ENCODE measurements at regions not wholly inside any gene's neighbourhood (a gene's known extent, or its start where the extent isn't known, plus 50 kb on each side); places are given as distances from the start of the nearest gene placed in this dataset.

DNA sequence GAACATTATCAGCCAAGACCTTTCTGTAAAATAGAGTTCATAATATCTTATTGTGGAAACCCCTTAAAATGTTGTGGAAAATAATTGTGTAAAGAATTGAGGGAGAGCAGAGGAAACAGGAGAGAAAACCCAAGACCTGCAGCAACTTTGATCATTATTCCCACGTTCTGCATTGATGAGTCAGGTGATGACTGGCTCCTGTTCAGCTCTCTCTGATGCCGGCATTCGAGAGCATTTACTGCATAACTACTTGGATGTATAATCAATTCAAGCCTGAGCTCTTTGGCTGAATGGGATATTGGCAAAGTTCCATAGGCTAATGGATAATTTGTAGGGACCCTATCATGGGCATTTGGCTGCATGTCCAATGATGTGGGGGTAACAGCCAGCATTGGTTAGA lies 176.3 kb upstream of the ARID2 start:
- DNase-seq = no peak

DNA sequence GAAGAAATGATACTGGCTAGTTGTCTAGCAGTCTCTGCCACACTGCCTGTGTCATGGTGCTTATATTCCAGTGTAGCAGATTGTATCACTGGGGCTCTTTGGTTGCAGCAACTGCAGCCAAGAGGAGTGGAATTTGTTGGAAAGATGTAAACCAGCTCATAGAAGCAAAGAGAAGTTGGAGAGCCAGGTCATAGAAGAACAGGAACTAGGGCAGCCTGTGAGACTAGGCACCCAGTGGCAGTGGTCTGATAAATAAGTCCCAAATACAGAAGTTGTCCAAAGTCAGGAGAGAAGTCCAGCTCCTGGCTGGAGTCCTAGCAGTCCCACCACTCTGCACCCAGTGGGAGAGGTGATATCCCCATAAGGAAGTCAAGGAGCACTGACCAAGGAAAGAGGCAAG lies 172.5 kb upstream of the ARID2 start:
- DNase-seq = no peak

DNA sequence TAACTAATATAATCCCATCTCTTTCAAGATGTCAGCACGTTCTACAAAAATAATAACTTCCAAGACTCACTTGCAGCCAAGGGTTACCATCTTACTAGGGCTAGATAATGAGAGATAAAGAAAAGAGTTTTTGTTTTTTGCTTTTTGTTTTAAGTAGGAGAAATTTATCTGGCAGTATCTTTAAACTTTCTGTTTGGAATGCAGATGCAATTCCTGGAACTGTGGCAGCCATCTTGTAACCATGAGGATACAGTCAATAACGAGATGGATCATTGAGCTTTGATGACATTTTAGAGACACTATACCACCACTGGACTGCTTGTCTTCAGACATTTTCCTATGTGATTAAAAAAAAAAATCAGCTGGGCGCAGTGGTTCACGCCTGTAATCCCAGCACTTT lies 171.2 kb upstream of the ARID2 start:
- no peak for DNase-seq

DNA sequence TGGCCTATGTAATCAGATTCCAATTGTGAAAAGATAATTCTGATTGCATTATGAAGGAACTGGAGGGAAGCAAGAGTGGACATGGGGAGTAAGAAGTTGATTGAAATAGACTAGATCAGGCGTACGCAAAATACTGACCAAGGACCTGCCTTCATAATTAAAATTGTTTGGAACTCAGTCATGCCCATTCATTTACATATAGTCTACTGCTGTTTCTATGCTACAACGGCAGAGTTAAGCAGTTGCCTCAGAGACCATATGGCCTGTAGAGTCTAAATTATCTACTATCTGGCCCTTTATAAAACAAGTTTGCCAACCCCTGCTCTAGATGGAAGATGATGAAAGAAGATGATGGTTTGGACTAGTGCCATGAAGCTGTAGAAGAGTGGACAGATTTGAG lies 170.0 kb upstream of the ARID2 start:
- DNase-seq = no peak

DNA sequence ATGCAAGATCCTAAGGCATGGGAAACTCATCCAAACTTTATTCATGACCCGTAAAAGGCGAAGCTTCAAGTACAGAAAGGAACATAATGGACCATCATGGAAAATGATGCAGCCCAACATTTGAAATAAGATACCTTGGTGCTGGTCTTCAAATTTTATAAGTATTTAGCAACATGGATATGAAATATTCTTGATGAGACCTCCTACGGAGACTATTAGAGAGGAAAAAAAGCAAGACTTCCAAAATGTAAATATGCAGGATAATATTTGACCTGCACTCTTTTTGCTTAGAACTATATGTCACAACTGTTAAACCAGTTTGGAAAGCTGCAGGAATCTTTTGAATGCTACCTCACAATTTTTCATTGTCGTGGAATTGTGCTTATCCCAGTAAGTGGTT lies 168.8 kb upstream of the ARID2 start:
- no peak for DNase-seq

DNA sequence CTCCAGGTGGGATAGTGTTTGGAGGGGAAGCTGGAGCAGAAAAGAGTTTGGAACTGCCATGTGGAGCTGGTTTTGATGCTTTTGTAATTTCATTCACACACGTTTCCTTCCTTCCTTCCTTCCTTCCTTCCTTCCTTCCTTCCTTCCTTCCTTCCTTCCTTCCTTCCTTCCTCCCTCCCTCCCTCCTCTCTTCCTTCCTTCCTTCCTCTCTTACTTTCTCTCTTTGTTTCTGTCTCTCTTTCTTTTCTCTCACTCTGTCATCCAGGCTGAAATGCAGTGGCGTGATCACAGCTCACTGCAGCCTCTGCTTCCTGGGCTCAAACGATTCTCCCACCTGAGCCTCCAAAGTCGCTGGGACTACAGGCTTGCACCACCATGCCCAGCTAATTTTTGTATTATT lies 168.0 kb upstream of the ARID2 start:
- DNase-seq = no peak

DNA sequence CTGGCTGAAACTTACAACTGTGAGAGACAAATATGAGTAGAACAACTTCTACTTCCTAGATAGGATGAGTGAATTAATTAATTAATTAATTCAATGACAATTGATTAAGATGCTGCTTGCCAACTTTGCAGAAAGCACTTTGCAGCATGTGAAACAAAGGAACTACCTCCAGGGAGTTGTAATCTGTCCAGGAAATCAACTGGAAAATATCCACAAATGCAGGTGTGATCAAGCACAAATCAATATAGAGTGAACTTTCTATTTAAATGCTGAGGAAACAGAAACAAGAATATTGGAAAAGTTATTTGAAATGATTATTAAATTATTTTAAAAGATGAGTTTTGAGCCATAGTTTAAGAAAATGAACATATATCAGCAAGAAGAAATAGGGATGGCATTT lies 163.9 kb upstream of the ARID2 start:
- DNase-seq = no peak

DNA sequence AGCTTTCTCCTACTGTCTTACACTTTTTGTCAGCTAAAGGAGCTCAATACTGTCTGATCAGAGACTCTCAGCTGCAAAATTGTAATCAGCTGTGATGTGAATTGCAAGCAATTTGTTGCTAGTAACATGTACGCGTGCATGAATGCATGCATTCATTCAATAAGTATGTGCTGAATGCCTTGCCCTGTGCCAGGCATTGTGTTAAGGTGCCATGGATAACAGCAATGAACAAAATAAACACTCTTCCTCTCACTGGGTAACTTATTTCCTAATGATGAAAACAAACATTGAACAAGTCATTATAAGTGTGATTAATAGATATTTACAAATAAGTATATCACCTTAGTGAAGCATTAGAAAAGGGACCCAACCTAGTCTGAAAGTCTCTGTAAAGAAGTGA lies 163.2 kb upstream of the ARID2 start:
- no peak for DNase-seq

DNA sequence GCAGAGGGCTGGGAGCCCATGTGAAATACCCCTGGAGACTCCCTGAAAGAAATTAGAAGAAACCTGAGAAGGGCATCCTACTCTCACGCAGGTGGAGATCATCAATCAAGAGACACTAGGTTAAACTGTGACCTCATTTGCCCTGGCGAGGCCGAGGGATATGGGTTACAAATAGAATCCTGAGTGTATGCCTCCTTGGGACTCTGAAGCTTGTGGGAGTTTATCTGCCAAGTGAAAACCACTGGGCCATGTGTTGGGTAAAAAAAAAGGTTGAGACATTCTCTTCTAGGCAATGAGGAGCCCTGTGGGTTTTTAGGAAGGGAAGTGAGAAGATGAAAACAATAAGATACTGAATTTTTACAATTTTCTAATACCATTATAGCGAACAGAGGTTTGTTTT lies 160.7 kb upstream of the ARID2 start:
- DNase-seq = no peak

DNA sequence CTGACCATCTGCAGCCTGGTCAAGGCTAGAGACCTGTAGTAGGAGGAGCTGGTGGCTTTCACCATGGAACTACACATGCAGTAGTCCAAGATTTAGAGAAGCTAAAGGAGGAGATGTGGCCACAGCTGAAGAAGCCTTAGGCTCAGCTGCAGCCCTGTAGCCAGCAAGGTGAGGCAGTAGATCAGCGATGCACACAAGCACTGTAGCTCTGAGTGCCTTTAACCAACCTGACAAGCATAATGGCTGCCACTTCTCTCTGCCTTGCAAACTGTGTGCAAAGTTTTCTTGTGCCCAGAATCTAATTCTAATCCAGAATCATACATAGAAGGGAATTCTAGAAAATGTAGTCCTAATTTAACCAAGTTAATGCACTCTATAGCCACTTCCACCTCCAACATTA lies 159.0 kb upstream of the ARID2 start:
- DNase-seq = no peak

DNA sequence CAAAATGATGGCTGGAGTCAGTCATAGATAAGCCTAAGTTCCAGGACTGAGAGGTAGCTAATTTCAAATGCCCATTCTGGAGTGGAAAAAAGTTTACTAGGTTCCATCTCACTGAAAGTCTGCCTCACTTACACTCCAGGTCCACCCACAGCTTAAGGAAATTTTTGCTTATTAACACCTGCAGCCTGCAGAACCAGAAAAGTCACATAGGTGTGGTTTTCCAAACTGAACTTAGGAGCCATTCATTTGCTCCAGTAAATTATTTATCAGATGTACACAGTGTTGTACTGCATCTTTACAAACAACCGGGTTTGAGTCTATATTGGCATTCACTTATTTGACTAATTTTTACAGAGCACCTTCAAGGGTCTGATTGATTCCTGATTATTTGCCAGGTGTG lies 157.4 kb upstream of the ARID2 start:
- no peak for DNase-seq

DNA sequence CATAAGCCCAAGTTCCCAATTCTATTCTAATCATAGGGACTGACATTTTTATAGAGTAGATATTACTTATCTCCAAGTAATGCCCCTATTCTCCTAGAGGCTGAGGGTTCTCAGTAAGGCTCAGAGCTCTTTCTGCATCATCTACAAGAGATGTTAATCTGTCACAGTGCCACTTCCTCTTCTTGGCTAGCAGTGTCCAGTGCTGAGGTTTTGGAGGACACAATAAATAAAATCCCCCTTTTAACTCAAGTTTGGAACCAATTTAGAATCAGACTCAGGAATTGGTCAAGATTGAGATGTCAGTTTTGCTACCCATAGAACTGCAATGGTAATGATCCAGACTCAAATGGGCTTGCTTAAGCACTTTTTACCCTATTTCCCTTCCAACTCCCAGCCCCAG lies 154.1 kb upstream of the ARID2 start:
- no peak for DNase-seq

DNA sequence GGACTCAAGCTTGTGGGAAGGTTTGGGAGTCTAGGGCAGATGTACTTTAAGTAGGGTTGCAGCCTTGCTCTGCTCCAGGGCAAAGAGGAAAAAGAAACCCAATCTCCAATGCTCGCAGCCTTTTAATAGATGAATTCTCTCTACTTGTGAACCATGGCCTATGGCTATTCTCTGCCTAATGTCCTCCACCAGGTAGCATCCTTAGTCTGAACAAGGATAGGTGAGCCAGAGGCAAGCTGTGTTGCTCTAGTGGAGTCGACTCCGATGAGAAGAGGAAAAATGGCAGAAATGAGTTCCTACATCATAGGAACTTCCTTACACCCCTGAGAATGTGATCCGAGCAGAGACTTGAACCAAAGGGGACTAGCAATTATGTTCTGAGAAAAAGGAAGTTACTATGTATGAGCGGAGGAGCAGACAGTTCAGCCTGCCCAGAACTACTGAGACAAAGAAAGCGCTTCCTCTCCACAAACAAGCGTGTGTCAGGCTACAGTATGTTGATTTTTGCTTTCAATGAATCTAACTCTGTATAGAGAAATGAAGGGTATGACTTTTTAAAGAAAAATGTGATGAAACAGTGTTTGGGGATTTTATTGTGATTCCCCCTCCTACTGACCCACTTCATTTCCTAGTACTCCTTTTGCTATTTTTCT lies 153.6 kb upstream of the ARID2 start:
- DNase-seq = no peak

DNA sequence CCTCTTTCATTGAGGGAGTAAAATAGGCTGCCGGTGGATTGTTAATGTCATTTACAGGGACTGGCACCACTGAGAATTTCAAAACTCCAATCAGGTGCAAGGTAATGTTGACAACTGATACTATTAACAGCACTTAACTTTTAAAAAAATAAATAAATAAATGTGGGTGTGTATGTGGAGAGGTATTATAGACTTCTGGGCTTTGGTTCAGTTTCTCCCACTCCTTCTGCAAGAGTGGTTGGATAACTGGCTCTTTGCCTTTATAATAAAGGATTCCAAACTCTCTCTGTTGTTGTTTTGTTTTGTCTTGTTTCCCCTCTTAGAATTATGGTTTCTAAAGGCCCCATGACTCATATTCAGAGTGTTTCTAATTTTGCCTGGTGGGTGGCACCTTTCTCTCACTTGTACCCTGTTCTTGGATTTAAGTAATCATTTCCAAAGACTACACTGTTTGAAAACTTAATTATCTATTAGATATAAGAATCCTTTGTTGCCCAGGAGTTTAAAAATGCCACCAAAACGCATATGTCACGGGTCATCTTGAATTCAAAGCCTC lies 151.6 kb upstream of the ARID2 start:
- DNase-seq = no peak

DNA sequence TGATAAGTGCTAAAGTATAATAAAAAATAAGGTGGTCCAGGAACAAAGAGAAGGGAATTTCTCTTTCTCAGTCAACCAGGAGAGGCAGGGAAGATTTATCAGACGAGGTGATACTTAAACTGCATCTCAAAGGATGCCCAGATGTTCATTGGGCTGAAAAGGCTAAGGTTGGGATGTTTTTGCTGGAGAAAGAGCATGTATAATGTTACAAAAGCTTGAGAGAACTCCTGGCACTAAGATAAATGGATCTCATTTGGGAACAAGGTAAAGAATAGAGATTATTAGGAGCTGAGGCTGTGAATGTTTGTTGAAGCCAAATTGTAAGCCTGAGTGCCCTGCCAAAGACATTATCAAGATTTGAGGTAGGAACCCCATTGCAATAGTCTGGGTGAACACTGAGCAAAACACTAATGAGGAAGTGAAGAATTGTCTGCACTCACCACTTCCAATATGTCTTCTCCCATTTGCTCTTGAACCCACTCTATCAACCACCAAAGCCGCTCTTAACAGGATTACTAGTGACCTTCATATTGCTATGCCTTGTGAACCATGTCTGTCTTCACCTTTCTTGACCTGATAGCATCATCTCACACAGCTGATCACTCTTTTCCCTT lies 149.0 kb upstream of the ARID2 start:
- DNase-seq = no peak

DNA sequence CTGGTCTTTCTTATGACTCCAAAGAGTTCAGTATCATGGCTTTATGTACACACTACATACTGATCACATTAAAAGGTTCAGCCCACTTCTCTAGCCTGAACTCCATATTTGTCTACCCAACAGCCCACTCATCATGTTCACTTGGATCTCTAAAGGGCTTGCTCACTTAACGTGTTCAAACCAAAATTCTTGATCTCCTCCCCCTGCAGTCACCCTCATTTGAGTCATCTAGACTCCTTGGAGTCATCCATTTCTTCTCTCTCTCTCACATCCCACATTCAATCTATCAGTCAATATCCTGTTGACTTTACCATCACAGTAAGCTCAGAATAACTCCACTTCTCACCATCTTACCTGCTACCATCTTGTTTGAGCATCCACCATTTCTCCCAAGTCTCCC lies 148.4 kb upstream of the ARID2 start:
- no peak for DNase-seq

DNA sequence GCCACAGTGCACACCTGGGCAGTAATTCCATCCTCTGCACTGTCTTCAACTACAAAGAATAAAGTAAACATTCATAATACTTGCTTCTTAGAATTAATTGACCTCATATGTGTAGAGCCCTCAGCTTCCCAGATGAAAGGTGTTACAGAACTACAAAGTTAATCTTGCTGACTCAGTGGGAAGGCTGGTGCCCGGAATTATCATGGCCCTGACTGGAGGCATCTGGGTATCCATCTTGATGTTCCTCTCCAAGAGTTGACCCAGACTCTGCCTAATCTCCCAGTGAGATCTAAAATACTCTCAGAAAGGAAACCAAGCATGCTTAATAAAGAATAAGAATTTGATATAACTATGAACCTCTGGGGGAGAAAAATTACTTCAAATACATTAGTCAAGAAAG lies 147.0 kb upstream of the ARID2 start:
- no peak for DNase-seq

DNA sequence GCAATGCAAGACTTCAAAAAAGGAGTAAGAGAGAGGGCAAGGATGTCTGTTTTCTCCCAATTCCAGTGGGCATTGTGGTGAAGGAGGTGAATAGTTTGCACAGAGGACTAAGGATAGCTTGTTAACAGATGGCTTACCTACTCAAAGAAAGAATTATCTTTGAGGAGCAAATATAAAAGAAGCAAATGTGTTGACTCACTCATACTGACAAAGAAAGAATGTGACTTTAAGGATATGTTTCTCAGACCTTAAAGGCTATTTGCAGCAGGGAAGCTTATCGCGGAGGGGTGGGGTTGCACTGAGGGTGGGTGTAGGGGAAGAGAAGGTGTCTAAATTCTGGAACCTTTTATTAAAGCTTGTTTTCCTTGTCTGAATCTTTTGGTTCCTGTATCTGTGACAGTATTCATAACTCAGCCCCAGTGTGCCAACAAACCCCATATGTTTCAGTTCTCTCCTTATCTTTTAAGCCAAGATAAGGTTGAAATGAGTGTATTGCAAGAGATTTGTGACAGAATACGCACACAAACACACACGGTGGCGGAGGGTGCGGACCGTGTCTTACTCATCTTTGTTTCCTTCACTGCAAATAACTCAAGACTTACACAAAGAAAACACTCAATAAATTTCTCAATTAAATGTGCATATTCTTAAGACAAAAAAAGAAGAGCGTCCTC lies 146.4 kb upstream of the ARID2 start:
- DNase-seq = no peak

DNA sequence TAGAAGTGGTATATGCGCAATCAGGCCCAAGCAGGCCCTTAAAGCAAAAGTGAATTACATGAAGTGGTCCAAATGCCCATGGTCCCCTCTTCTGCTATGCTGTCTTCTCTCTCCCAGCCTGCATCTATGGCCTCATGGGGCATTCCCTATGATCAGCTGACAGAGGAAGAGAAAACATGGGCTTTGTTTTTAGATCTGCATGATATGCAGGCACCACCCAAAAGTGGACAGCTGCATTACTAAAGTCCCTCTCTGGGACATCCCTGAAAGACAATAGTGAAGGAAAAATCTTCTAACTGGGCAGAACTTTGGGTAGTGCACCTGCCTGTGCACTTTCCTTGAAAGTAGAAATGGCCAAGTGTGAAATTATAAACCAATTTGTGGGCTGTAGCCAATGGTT lies 145.2 kb upstream of the ARID2 start:
- no peak for DNase-seq

DNA sequence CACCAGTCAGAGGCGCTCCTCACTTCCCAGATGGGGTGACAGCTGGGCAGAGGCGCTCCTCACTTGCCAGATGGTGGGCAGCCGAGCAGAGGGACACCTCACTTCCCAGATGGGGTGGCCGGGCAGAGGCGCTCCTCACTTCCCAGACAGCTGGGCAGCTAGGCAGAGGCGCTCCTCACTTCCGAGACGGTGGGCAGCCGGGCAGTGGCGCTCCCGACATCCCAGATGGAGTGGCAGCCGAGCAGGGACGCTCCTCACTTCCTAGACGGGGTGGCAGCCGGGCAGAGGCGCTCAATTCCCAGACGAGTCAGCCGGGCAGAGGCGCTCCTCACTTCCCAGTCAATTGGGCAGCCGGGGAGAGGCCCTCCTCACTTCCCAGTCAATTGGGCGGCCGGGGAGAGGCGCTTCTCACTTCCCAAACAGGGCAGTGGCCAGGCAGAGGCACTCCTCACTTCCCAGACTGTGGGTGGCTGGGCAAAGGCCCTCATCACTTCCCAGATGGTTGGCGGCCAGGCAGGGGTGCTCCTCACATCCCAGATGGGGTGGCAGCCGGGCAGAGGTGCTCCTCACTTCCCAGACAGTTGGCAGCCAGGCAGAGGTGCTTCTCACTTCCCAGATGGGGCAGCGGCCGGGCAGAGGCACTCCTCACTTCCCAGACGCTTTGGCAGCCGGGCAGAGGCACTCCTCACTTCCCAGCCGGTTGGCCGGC lies 143.8 kb upstream of the ARID2 start:
- no peak for DNase-seq

DNA sequence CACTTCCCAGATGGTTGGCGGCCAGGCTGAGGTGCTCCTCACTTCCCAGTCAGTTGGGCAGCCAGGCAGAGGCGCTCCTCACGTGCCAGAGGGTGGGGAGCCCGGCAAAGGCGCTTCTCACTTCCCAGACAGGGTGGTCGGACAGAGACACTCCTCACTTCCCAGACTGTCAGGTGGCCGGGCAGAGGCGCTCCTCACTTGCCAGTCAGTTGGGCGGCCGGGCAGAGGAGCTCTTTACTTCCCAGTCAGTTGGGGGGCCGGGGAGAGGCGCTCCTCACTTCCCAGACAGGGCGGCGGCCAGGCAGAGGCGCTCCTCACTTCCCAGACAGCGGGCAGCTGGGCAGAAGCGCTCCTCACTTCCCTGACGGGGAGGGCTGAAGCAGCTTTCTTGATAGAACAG lies 143.0 kb upstream of the ARID2 start:
- DNase-seq = no peak

DNA sequence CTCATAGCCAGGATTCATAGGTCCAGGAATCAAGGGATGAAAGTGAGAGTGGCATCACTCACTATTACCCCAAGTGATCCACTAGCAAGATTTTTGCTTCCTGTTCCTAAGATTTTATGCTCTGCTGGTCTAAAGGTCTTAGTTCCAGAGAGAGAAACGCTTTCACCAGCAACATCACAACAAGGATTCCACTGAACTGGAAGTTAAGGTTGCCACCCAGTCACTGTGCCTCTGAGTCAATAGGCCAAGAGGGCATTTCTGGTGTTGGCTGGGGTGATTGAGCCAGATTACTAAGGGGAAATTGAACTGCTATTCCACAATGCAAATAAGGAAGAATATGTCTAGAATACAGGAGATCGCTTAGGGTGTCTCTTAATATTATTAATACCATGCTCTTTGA lies 142.5 kb upstream of the ARID2 start:
- DNase-seq = no peak

DNA sequence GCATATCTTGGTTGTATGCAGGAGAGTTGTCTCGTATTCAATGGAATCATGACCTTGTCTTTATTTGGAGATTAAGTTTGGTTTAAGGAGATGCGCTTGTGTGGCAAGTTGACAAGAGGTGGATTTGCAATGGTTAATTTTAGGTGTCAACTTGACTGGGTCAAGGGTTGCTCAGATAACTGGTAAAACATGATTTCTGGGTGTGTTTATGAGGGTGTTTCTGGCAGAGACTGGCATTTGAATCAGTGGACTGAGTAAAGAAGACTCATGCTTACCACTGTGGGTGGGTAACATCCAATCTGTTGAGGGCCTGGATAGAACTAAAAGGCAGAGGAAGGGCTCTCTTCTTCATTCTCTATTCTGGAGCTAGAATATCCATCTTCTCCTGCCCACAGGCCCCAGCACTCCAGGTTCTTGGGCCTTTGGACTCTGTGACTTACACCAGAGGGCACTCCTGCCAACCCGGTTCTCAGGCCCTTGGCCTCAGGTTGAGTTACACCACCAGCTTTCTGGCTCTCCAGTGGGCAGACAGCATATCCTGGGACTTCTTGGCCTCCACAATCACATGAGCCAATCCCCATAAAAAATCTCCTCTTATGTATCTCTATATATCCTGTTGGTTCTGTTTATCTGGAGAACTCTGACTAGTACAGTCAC lies 141.5 kb upstream of the ARID2 start:
- no peak for DNase-seq

Measured in NK-92 treated with Interleukin-12 subunit alpha and Interleukin-12 subunit beta, amount 100 ng/mL, for 24 hours (cell line).